Liver (tissue), 3 donors: ENCODE measurements at regions not wholly inside any gene's neighbourhood (a gene's known extent, or its start where the extent isn't known, plus 50 kb on each side); places are given as distances from the start of the nearest gene placed in this dataset.

Source experiments
- ATF3 ChIP-seq: IDR thresholded peaks from 2 replicates; pipeline ENCODE4 v1.6.1; 2016; ENCODE audit warnings: antibody characterized with exemption
- CTCF ChIP-seq: fragments of 150-350 bp; IDR thresholded peaks from 2 replicates; pipeline ENCODE4 v1.5.1; 2017; ENCODE audit warnings: improper control_type of control experiment, low read depth, low read length; ENCODE audit not compliant: missing input control
- GABPA ChIP-seq, 2 donors: IDR thresholded peaks in 1 of 2; conservative IDR thresholded peaks in 1 of 2; 2 replicates each; pipeline ENCODE4 v1.6.1; 2016; ENCODE audit warnings: antibody characterized with exemption in 2 of 2, mild to moderate bottlenecking in 1 of 2, moderate library complexity in 1 of 2
- HNF4A ChIP-seq, 2 donors: conservative IDR thresholded peaks; 2 replicates each; pipeline ENCODE4 v1.6.1; 2016; ENCODE audit warnings: antibody characterized with exemption in 2 of 2, mild to moderate bottlenecking in 2 of 2
- HNF4G ChIP-seq: IDR thresholded peaks from 2 replicates; pipeline ENCODE4 v1.6.1; 2016; ENCODE audit warnings: antibody characterized with exemption
- MAX ChIP-seq: IDR thresholded peaks from 2 replicates; pipeline ENCODE4 v1.6.1; 2016; ENCODE audit warnings: antibody characterized with exemption
- RXRA ChIP-seq, 2 donors: IDR thresholded peaks; 2 replicates each; pipeline ENCODE4 v1.6.1; 2017 to 2018; ENCODE audit warnings: antibody characterized with exemption in 2 of 2, mild to moderate bottlenecking in 1 of 2
- SP1 ChIP-seq: IDR thresholded peaks from 2 replicates; pipeline ENCODE4 v1.6.1; 2018; ENCODE audit warnings: antibody characterized with exemption, mild to moderate bottlenecking
- TAF1 ChIP-seq: conservative IDR thresholded peaks from 2 replicates; pipeline ENCODE4 v1.6.1; 2016; ENCODE audit warnings: antibody characterized with exemption, mild to moderate bottlenecking
- ZBTB33 ChIP-seq: IDR thresholded peaks from 2 replicates; pipeline ENCODE4 v1.6.1; 2016; ENCODE audit warnings: antibody characterized with exemption
- donor health status: healthy.
- donor health status: healthy.

GRCh38 chr5:62931153-62931950 lies 352.7 kb downstream of the LRRC70 start:
- TF ChIP-seq TAF1 = no peak
- no peak for TF ChIP-seq CTCF
- TF ChIP-seq HNF4G = no peak
- no peak for TF ChIP-seq RXRA (IDR thresholded peaks at IDR 0.05)
- no peak for TF ChIP-seq GABPA (IDR thresholded peaks at IDR 0.05 in 1 of 2, conservative IDR thresholded peaks at IDR 0.05 in 1 of 2)
- TF ChIP-seq HNF4A (conservative IDR thresholded peaks at IDR 0.05) = no peak
- no peak for TF ChIP-seq ZBTB33
- TF ChIP-seq SP1 = no peak
- no peak for TF ChIP-seq MAX
- no peak for TF ChIP-seq ATF3
